ENCODE measurements at regions not wholly inside any gene's neighbourhood (a gene's known extent, or its start where the extent isn't known, plus 50 kb on each side); places are given as distances from the start of the nearest gene placed in this dataset.

- TF ChIP-seq POU2F2 (IDR thresholded peaks at IDR 0.05; ENCODE audit: low read depth, low read length) (peak; percentile 85), TAF1 (IDR thresholded peaks at IDR 0.05; ENCODE audit: low read depth, low read length) (no peak), POLR2A (IDR thresholded peaks at IDR 0.05; ENCODE audit: low read depth, low read length) (no peak), POLR2AphosphoS5 (IDR thresholded peaks at IDR 0.05; ENCODE audit: low read depth, low read length) (no peak)
Measured at GRCh38 chr3:46089237-46090011, 62.1 kb upstream of the XCR1 start.

All from GM12891 (cell line).